ENCODE measurements at regions not wholly inside any gene's neighbourhood (a gene's known extent, or its start where the extent isn't known, plus 50 kb on each side); places are given as distances from the start of the nearest gene placed in this dataset.
A peak's percentile ranks its signal among the peaks of the same experiment; 100 is the strongest.

- H4K8ac ChIP-seq (ENCODE audit: low read depth, low read length) = no peak overlapping the region
Measured at GRCh38 chr4:153970169-153970568, 181.3 kb upstream of the SFRP2 start.

GRCh38 chr4:153969542-153969941, 180.7 kb upstream of the SFRP2 start:
- Histone ChIP-seq H3K79me2 (ENCODE audit: control insufficient read depth, insufficient read depth, low read length) (no peaks in the 10 kb centered on the region), H2BK15ac (replicated peaks; ENCODE audit: low read depth) (no peak overlapping the region), H4K5ac (ENCODE audit: low read length) (no peak overlapping the region), H3K27me3 (ENCODE audit: insufficient read depth, low read length, poor library complexity) (no peaks in the 10 kb centered on the region), H3K9ac (ENCODE audit: low read length) (no peak overlapping the region), H3K27ac (ENCODE audit: low read depth, low read length) (no peak overlapping the region), H3K4ac (ENCODE audit: low read depth, low read length) (no peak overlapping the region), H3K4me3 (ENCODE audit: low read length) (no peak overlapping the region), H3K4me2 (ENCODE audit: low read length) (no peak overlapping the region), H3K36me3 (ENCODE audit: control insufficient read depth, insufficient read depth, low read length) (no peaks in the 10 kb centered on the region), H3K18ac (ENCODE audit: low read length) (no peak overlapping the region), H3K56ac (ENCODE audit: low read length) (no peak overlapping the region), H2BK120ac (ENCODE audit: low read depth, low read length) (no peak overlapping the region), H3K23ac (ENCODE audit: low read length) (no peak overlapping the region), H3K4me1 (ENCODE audit: control insufficient read depth, low read depth, low read length) (no peaks in the 10 kb centered on the region), H2BK5ac (ENCODE audit: low read length) (no peak overlapping the region), H2AK5ac (ENCODE audit: low read length) (no peak overlapping the region), H3K79me1 (ENCODE audit: low read length) (no peaks in the 10 kb centered on the region), H4K8ac (ENCODE audit: low read depth, low read length) (no peak overlapping the region)
- no peak for DNase-seq

More at GRCh38 chr4:153970169-153970568, 181.3 kb upstream of the SFRP2 start:
- Histone ChIP-seq H3K27ac (ENCODE audit: low read depth, low read length) (no peak overlapping the region), H3K4me1 (ENCODE audit: control insufficient read depth, low read depth, low read length) (no peaks in the 10 kb centered on the region), H2AK5ac (ENCODE audit: low read length) (no peak overlapping the region), H2BK5ac (ENCODE audit: low read length) (no peak overlapping the region), H3K4me2 (ENCODE audit: low read length) (no peak overlapping the region), H3K4ac (ENCODE audit: low read depth, low read length) (no peak overlapping the region), H2BK15ac (replicated peaks; ENCODE audit: low read depth) (no peak overlapping the region), H3K36me3 (ENCODE audit: control insufficient read depth, insufficient read depth, low read length) (no peaks in the 10 kb centered on the region), H3K23ac (ENCODE audit: low read length) (no peak overlapping the region), H3K27me3 (ENCODE audit: insufficient read depth, low read length, poor library complexity) (no peaks in the 10 kb centered on the region), H3K56ac (ENCODE audit: low read length) (no peak overlapping the region), H3K79me2 (ENCODE audit: control insufficient read depth, insufficient read depth, low read length) (no peaks in the 10 kb centered on the region), H3K79me1 (ENCODE audit: low read length) (no peaks in the 10 kb centered on the region), H4K5ac (ENCODE audit: low read length) (no peak overlapping the region), H3K18ac (ENCODE audit: low read length) (no peak overlapping the region), H2BK120ac (ENCODE audit: low read depth, low read length) (no peak overlapping the region), H3K4me3 (ENCODE audit: low read length) (no peak overlapping the region), H3K9ac (ENCODE audit: low read length) (no peak overlapping the region)
- no peak for DNase-seq
- WGBS (ENCODE audit: extremely low coverage, insufficient coverage, low lambda C conversion rate) = no CpG with 5 or more reads among the region's 2 CpGs

- Histone ChIP-seq H4K8ac (ENCODE audit: low read depth, low read length) (no peak overlapping the region), H3K27ac (ENCODE audit: low read depth, low read length) (no peak overlapping the region), H3K79me2 (ENCODE audit: control insufficient read depth, insufficient read depth, low read length) (no peaks in the 10 kb centered on the region)
Measured at GRCh38 chr4:153966641-153967040, 177.8 kb upstream of the SFRP2 start.

GRCh38 chr4:153963216-153963615, 174.3 kb upstream of the SFRP2 start:
- H3K4ac ChIP-seq (ENCODE audit: low read depth, low read length) = no peak overlapping the region
- H3K79me2 ChIP-seq (ENCODE audit: control insufficient read depth, insufficient read depth, low read length) = no peaks in the 10 kb centered on the region
- H2BK15ac ChIP-seq (replicated peaks; ENCODE audit: low read depth) = no peak overlapping the region
- no peaks in the 10 kb centered on the region for H3K27me3 ChIP-seq (ENCODE audit: insufficient read depth, low read length, poor library complexity)
- H3K4me3 ChIP-seq (ENCODE audit: low read length) = no peak overlapping the region
- H3K27ac ChIP-seq (ENCODE audit: low read depth, low read length) = no peak overlapping the region
- H3K4me1 ChIP-seq (ENCODE audit: control insufficient read depth, low read depth, low read length) = no peaks in the 10 kb centered on the region
- H4K5ac ChIP-seq (ENCODE audit: low read length) = no peak overlapping the region
- no peak overlapping the region for H2AK5ac ChIP-seq (ENCODE audit: low read length)
- WGBS (ENCODE audit: extremely low coverage, insufficient coverage, low lambda C conversion rate) = no CpG with 5 or more reads among the region's 3 CpGs
- no peak overlapping the region for H4K8ac ChIP-seq (ENCODE audit: low read depth, low read length)
- H3K56ac ChIP-seq (ENCODE audit: low read length) = no peak overlapping the region
- H3K9ac ChIP-seq (ENCODE audit: low read length) = no peak overlapping the region
- no peak for DNase-seq
- H3K18ac ChIP-seq (ENCODE audit: low read length) = no peak overlapping the region
- no peaks in the 10 kb centered on the region for H3K36me3 ChIP-seq (ENCODE audit: control insufficient read depth, insufficient read depth, low read length)
- H3K4me2 ChIP-seq (ENCODE audit: low read length) = no peak overlapping the region
- H3K79me1 ChIP-seq (ENCODE audit: low read length) = no peaks in the 10 kb centered on the region
- no peak overlapping the region for H2BK5ac ChIP-seq (ENCODE audit: low read length)
- no peak overlapping the region for H2BK120ac ChIP-seq (ENCODE audit: low read depth, low read length)
- no peak overlapping the region for H3K23ac ChIP-seq (ENCODE audit: low read length)

More at GRCh38 chr4:153966641-153967040, 177.8 kb upstream of the SFRP2 start:
- Histone ChIP-seq H2BK5ac (ENCODE audit: low read length) (no peak overlapping the region), H3K4ac (ENCODE audit: low read depth, low read length) (no peak overlapping the region), H3K36me3 (ENCODE audit: control insufficient read depth, insufficient read depth, low read length) (no peaks in the 10 kb centered on the region), H3K23ac (ENCODE audit: low read length) (no peak overlapping the region), H2AK5ac (ENCODE audit: low read length) (no peak overlapping the region), H4K5ac (ENCODE audit: low read length) (no peak overlapping the region), H2BK15ac (replicated peaks; ENCODE audit: low read depth) (no peak overlapping the region), H3K56ac (ENCODE audit: low read length) (no peak overlapping the region), H3K4me2 (ENCODE audit: low read length) (no peak overlapping the region), H3K79me1 (ENCODE audit: low read length) (no peaks in the 10 kb centered on the region), H3K27me3 (ENCODE audit: insufficient read depth, low read length, poor library complexity) (no peaks in the 10 kb centered on the region), H3K4me1 (ENCODE audit: control insufficient read depth, low read depth, low read length) (no peaks in the 10 kb centered on the region), H3K9ac (ENCODE audit: low read length) (no peak overlapping the region), H3K4me3 (ENCODE audit: low read length) (no peak overlapping the region), H3K18ac (ENCODE audit: low read length) (no peak overlapping the region), H2BK120ac (ENCODE audit: low read depth, low read length) (no peak overlapping the region)
- DNase-seq = no peak

GRCh38 chr4:153962311-153963039, 173.6 kb upstream of the SFRP2 start:
- no peak overlapping the region for H3K56ac ChIP-seq (ENCODE audit: low read length)

GRCh38 chr4:153955327-153955726, 166.4 kb upstream of the SFRP2 start:
- Histone ChIP-seq H3K9ac (ENCODE audit: low read length) (no peak overlapping the region), H3K27ac (ENCODE audit: low read depth, low read length) (no peak overlapping the region), H2AK5ac (ENCODE audit: low read length) (no peak overlapping the region), H3K4me1 (ENCODE audit: control insufficient read depth, low read depth, low read length) (no peaks in the 10 kb centered on the region), H2BK5ac (ENCODE audit: low read length) (no peak overlapping the region), H3K27me3 (ENCODE audit: insufficient read depth, low read length, poor library complexity) (no peaks in the 10 kb centered on the region), H3K23ac (ENCODE audit: low read length) (no peak overlapping the region), H3K4me2 (ENCODE audit: low read length) (no peak overlapping the region), H2BK15ac (replicated peaks; ENCODE audit: low read depth) (no peak overlapping the region), H3K56ac (ENCODE audit: low read length) (no peak overlapping the region), H3K36me3 (ENCODE audit: control insufficient read depth, insufficient read depth, low read length) (no peaks in the 10 kb centered on the region), H3K79me1 (ENCODE audit: low read length) (no peaks in the 10 kb centered on the region), H4K8ac (ENCODE audit: low read depth, low read length) (no peak overlapping the region), H3K18ac (ENCODE audit: low read length) (no peak overlapping the region), H2BK120ac (ENCODE audit: low read depth, low read length) (no peak overlapping the region), H3K4ac (ENCODE audit: low read depth, low read length) (no peak overlapping the region), H3K4me3 (ENCODE audit: low read length) (no peak overlapping the region), H3K79me2 (ENCODE audit: control insufficient read depth, insufficient read depth, low read length) (no peaks in the 10 kb centered on the region), H4K5ac (ENCODE audit: low read length) (no peak overlapping the region)
- no CpG with 5 or more reads among the region's 5 CpGs for WGBS (ENCODE audit: extremely low coverage, insufficient coverage, low lambda C conversion rate)
- no peak for DNase-seq

More at GRCh38 chr4:153962311-153963039, 173.6 kb upstream of the SFRP2 start:
- Histone ChIP-seq H4K8ac (ENCODE audit: low read depth, low read length) (no peak overlapping the region), H3K23ac (ENCODE audit: low read length) (no peak overlapping the region), H2BK15ac (replicated peaks; ENCODE audit: low read depth) (no peak overlapping the region), H2BK120ac (ENCODE audit: low read depth, low read length) (no peak overlapping the region), H3K79me2 (ENCODE audit: control insufficient read depth, insufficient read depth, low read length) (no peaks in the 10 kb centered on the region), H3K4me1 (ENCODE audit: control insufficient read depth, low read depth, low read length) (no peaks in the 10 kb centered on the region), H3K4me3 (ENCODE audit: low read length) (no peak overlapping the region), H3K4me2 (ENCODE audit: low read length) (no peak overlapping the region), H2BK5ac (ENCODE audit: low read length) (no peak overlapping the region), H4K5ac (ENCODE audit: low read length) (no peak overlapping the region), H3K4ac (ENCODE audit: low read depth, low read length) (no peak overlapping the region), H3K27me3 (ENCODE audit: insufficient read depth, low read length, poor library complexity) (no peaks in the 10 kb centered on the region), H3K79me1 (ENCODE audit: low read length) (no peaks in the 10 kb centered on the region), H2AK5ac (ENCODE audit: low read length) (no peak overlapping the region), H3K9ac (ENCODE audit: low read length) (no peak overlapping the region), H3K27ac (ENCODE audit: low read depth, low read length) (no peak overlapping the region), H3K18ac (ENCODE audit: low read length) (no peak overlapping the region), H3K36me3 (ENCODE audit: control insufficient read depth, insufficient read depth, low read length) (no peaks in the 10 kb centered on the region)
- peak; percentile 34 for DNase-seq
- no CpG with 5 or more reads among the region's 5 CpGs for WGBS (ENCODE audit: extremely low coverage, insufficient coverage, low lambda C conversion rate)

Measured in mesendoderm (in vitro differentiated cells).